Stimulated activated CD4-positive, alpha-beta T cell treated with anti-CD3 and anti-CD28 coated beads, Interleukin-4, amount 100 ng/mL, for 48 hours (primary cell): ENCODE measurements at regions not wholly inside any gene's neighbourhood (a gene's known extent, or its start where the extent isn't known, plus 50 kb on each side); places are given as distances from the start of the nearest gene placed in this dataset.

Experiments
- DNase-seq, 2 donors: peaks; one replicate each; pipeline ENCODE4 v3.0.0-alpha.2; 2020; ENCODE audit warnings: low read depth in 2 of 2

GRCh38 chr4:35038079-35038805 is 1206.1 kb downstream of the ARAP2 start:
- DNase-seq, result no peak

- DNase-seq, result no peak
Measured at GRCh38 chr4:35038845-35039244, 1205.5 kb downstream of the ARAP2 start.

- no peak for DNase-seq
Measured at GRCh38 chr4:35052546-35052945, 1191.8 kb downstream of the ARAP2 start.

- no peak for DNase-seq
Measured at GRCh38 chr4:35063031-35063570, 1181.2 kb downstream of the ARAP2 start.

- no peak for DNase-seq
Measured at GRCh38 chr4:35066406-35066805, 1177.9 kb downstream of the ARAP2 start.

- DNase-seq, result no peak
Measured at GRCh38 chr4:35080799-35081198, 1163.5 kb downstream of the ARAP2 start.

- no peak for DNase-seq
Measured at GRCh38 chr4:35087218-35087617, 1157.1 kb downstream of the ARAP2 start.

GRCh38 chr4:35100932-35101331 is 1143.4 kb downstream of the ARAP2 start:
- DNase-seq, result no peak

GRCh38 chr4:35102066-35102465 is 1142.2 kb downstream of the ARAP2 start:
- no peak for DNase-seq

- DNase-seq, result no peak
Measured at GRCh38 chr4:35105486-35105885, 1138.8 kb downstream of the ARAP2 start.

- no peak for DNase-seq
Measured at GRCh38 chr4:35106091-35106734, 1138.1 kb downstream of the ARAP2 start.

GRCh38 chr4:35124106-35124505 is 1120.2 kb downstream of the ARAP2 start:
- no peak for DNase-seq

GRCh38 chr4:35125995-35126712 is 1118.2 kb downstream of the ARAP2 start:
- no peak for DNase-seq

- no peak for DNase-seq
Measured at GRCh38 chr4:35138449-35138848, 1105.9 kb downstream of the ARAP2 start.

- DNase-seq, result no peak
Measured at GRCh38 chr4:35147761-35148160, 1096.6 kb downstream of the ARAP2 start.

- no peak for DNase-seq
Measured at GRCh38 chr4:35151816-35152572, 1092.3 kb downstream of the ARAP2 start.

GRCh38 chr4:35163168-35163567 is 1081.1 kb downstream of the ARAP2 start:
- DNase-seq, result no peak

GRCh38 chr4:35164063-35164462 is 1080.3 kb downstream of the ARAP2 start:
- no peak for DNase-seq

GRCh38 chr4:35166466-35166865 is 1077.8 kb downstream of the ARAP2 start:
- no peak for DNase-seq

- no peak for DNase-seq
Measured at GRCh38 chr4:35167385-35167784, 1076.9 kb downstream of the ARAP2 start.

- no peak for DNase-seq
Measured at GRCh38 chr4:35175487-35175886, 1068.8 kb downstream of the ARAP2 start.

- no peak for DNase-seq
Measured at GRCh38 chr4:35175894-35176293, 1068.4 kb downstream of the ARAP2 start.
